Keratinocyte (primary cell): ENCODE measurements at regions not wholly inside any gene's neighbourhood (a gene's known extent, or its start where the extent isn't known, plus 50 kb on each side); places are given as distances from the start of the nearest gene placed in this dataset.

Experiments used
- DNase-seq: peaks from one replicate; pipeline ENCODE4 v3.0.0-alpha.2; 2011; ENCODE audit warnings: low read depth, missing footprints, low spot score
- FAIRE-seq: peaks from 2 replicates; lab custom pipeline; 2011; peaks lifted over from hg19 to GRCh38; lab: Jason Lieb, UNC
- H2AFZ ChIP-seq: 2 replicates; pipeline ENCODE4 v1.6.0; 2012; ENCODE audit warnings: low read length, control low read depth, inconsistent platforms; ENCODE audit not compliant: control insufficient read depth
- H3K27ac ChIP-seq: 2 replicates; pipeline ENCODE4 v1.5.1; 2011; ENCODE audit warnings: low read length; ENCODE audit not compliant: control insufficient read depth, insufficient read depth
- H3K27me3 ChIP-seq: 3 replicates; pipeline ENCODE4 v1.6.0; 2011; ENCODE audit warnings: low read length; ENCODE audit not compliant: control insufficient read depth, insufficient read depth; ENCODE audit errors: extremely low read depth
- H3K36me3 ChIP-seq, 2 experiments: 2 replicates in 1 of 2; 3 replicates in 1 of 2; pipeline ENCODE4 v1.5.1; 2011; ENCODE audit warnings: low read length in 2 of 2, mild to moderate bottlenecking in 1 of 2; ENCODE audit not compliant: control insufficient read depth in 2 of 2, insufficient read depth in 2 of 2; ENCODE audit errors: extremely low read depth in 1 of 2
- H3K4me1 ChIP-seq: 3 replicates; pipeline ENCODE4 v1.5.1; 2011; ENCODE audit warnings: low read length; ENCODE audit not compliant: control insufficient read depth, insufficient read depth; ENCODE audit errors: extremely low read depth
- H3K4me2 ChIP-seq: 3 replicates; pipeline ENCODE4 v1.6.0; 2011; ENCODE audit warnings: low read depth, low read length; ENCODE audit not compliant: control insufficient read depth, insufficient read depth; ENCODE audit errors: extremely low read depth
- H3K4me3 ChIP-seq, 3 experiments: fragments of 200-600 bp in 1 of 3; sonication (generic) in 1 of 3; 2 replicates in 2 of 3; 3 replicates in 1 of 3; pipeline ENCODE4 v1.5.1; 2011 to 2016; ENCODE audit warnings: low read length in 3 of 3, mild to moderate bottlenecking in 3 of 3, control low read depth in 2 of 3, inconsistent platforms in 1 of 3, low read depth in 1 of 3, mixed read lengths in 1 of 3, mixed run types in 1 of 3, moderate library complexity in 1 of 3; ENCODE audit not compliant: control insufficient read depth in 2 of 3, insufficient read depth in 2 of 3; ENCODE audit errors: extremely low read depth in 1 of 3
- H3K79me2 ChIP-seq: 2 replicates; pipeline ENCODE4 v1.6.0; 2012; ENCODE audit warnings: low read length; ENCODE audit not compliant: control insufficient read depth, insufficient read depth
- H3K9ac ChIP-seq: 3 replicates; pipeline ENCODE4 v1.6.0; 2011; ENCODE audit warnings: low read length; ENCODE audit not compliant: control insufficient read depth, insufficient read depth; ENCODE audit errors: extremely low read depth
- H3K9me1 ChIP-seq: 3 replicates; pipeline ENCODE4 v1.6.0; 2011; ENCODE audit warnings: low read length; ENCODE audit not compliant: control insufficient read depth, insufficient read depth; ENCODE audit errors: extremely low read depth
- H3K9me3 ChIP-seq: 2 replicates; pipeline ENCODE4 v1.5.1; 2012; ENCODE audit warnings: low read depth, low read length; ENCODE audit not compliant: control insufficient read depth
- H4K20me1 ChIP-seq: 3 replicates; pipeline ENCODE4 v1.6.0; 2011; ENCODE audit warnings: low read length; ENCODE audit not compliant: control insufficient read depth, insufficient read depth; ENCODE audit errors: extremely low read depth
- CTCF ChIP-seq, 3 experiments: IDR thresholded peaks in 1 of 3; conservative IDR thresholded peaks in 1 of 3; optimal IDR thresholded peaks in 1 of 3; 2 replicates in 2 of 3; 3 replicates in 1 of 3; pipeline versions ENCODE3 to v1.5.1; 2011; ENCODE audit warnings: low read length in 3 of 3, mild to moderate bottlenecking in 3 of 3, moderate library complexity in 2 of 3, control low read depth in 1 of 3, inconsistent platforms in 1 of 3; ENCODE audit not compliant: insufficient read depth in 2 of 3; ENCODE audit errors: extremely low read depth in 1 of 3
- EZH2 ChIP-seq: IDR thresholded peaks from one replicate; pipeline ENCODE4 v1.6.1; 2012; ENCODE audit warnings: inconsistent platforms, mild to moderate bottlenecking, low read length, moderate library complexity
- dilution Hi-C: fragments of 300-500 bp; cut with MboI; formaldehyde crosslinking; loops from one replicate; pipeline ENCODE4 v1.7.0; 2020; ENCODE audit warnings: low sequenced_read_pairs; ENCODE audit not compliant: extremely low pct_ligation_motif_present

- DNase-seq (no peak), FAIRE-seq (no peak)
- dilution Hi-C loops, result no loop called here
Measured at GRCh38 chr2:34660741-34661140, 1061.6 kb upstream of the FAM98A start.

GRCh38 chr2:34656632-34657031 lies 1057.5 kb upstream of the FAM98A start:
- no peak for FAIRE-seq

More at GRCh38 chr2:34660741-34661140, 1061.6 kb upstream of the FAM98A start:
- Histone ChIP-seq H3K9me3 (no peaks in the 10 kb centered on the region), H4K20me1 (no peaks in the 10 kb centered on the region), H3K9ac (no peak overlapping the region), H3K4me3 (no peak overlapping the region), H3K4me2 (no peak overlapping the region), H3K36me3 (no peaks in the 10 kb centered on the region), H3K79me2 (no peaks in the 10 kb centered on the region), H3K27ac (no peak overlapping the region), H2AFZ (no peak overlapping the region), H3K4me1 (no peaks in the 10 kb centered on the region), H3K27me3 (no peaks in the 10 kb centered on the region), H3K9me1 (no peaks in the 10 kb centered on the region)
- TF ChIP-seq EZH2 (no peak), CTCF (optimal IDR thresholded peaks at IDR 0.05 in 1 of 3, IDR thresholded peaks at IDR 0.05 in 1 of 3, conservative IDR thresholded peaks at IDR 0.05 in 1 of 3; ENCODE audit: extremely low read depth in 1 of 3, insufficient read depth in 2 of 3, low read length in 3 of 3) (no peak)

More at GRCh38 chr2:34656632-34657031, 1057.5 kb upstream of the FAM98A start:
- Histone ChIP-seq H3K9me1 (no peaks in the 10 kb centered on the region), H3K4me2 (no peak overlapping the region), H3K9me3 (no peaks in the 10 kb centered on the region), H3K4me1 (no peaks in the 10 kb centered on the region), H2AFZ (no peak overlapping the region), H3K4me3 (no peak overlapping the region), H3K9ac (no peak overlapping the region), H3K79me2 (no peaks in the 10 kb centered on the region), H3K27me3 (no peaks in the 10 kb centered on the region), H4K20me1 (no peaks in the 10 kb centered on the region), H3K36me3 (no peaks in the 10 kb centered on the region), H3K27ac (no peak overlapping the region)
- DNase-seq, result no peak
- dilution Hi-C loops, result no loop called here
- TF ChIP-seq CTCF (optimal IDR thresholded peaks at IDR 0.05 in 1 of 3, IDR thresholded peaks at IDR 0.05 in 1 of 3, conservative IDR thresholded peaks at IDR 0.05 in 1 of 3; ENCODE audit: extremely low read depth in 1 of 3, insufficient read depth in 2 of 3, low read length in 3 of 3) (no peak), EZH2 (no peak)
